AG09319 (cell line): ENCODE measurements at regions not wholly inside any gene's neighbourhood (a gene's known extent, or its start where the extent isn't known, plus 50 kb on each side); places are given as distances from the start of the nearest gene placed in this dataset.
A peak's percentile ranks its signal among the peaks of the same experiment; 100 is the strongest.

Experiments
- DNase-seq: peaks from one replicate; pipeline ENCODE4 v3.0.0-alpha.2; 2010; ENCODE audit warnings: low read depth; ENCODE audit errors: extremely low read depth
- CTCF ChIP-seq: IDR thresholded peaks from 2 replicates; pipeline ENCODE4 v1.5.1; 2011; ENCODE audit warnings: low read depth, mild to moderate bottlenecking, inconsistent platforms, low read length, moderate library complexity

DNA sequence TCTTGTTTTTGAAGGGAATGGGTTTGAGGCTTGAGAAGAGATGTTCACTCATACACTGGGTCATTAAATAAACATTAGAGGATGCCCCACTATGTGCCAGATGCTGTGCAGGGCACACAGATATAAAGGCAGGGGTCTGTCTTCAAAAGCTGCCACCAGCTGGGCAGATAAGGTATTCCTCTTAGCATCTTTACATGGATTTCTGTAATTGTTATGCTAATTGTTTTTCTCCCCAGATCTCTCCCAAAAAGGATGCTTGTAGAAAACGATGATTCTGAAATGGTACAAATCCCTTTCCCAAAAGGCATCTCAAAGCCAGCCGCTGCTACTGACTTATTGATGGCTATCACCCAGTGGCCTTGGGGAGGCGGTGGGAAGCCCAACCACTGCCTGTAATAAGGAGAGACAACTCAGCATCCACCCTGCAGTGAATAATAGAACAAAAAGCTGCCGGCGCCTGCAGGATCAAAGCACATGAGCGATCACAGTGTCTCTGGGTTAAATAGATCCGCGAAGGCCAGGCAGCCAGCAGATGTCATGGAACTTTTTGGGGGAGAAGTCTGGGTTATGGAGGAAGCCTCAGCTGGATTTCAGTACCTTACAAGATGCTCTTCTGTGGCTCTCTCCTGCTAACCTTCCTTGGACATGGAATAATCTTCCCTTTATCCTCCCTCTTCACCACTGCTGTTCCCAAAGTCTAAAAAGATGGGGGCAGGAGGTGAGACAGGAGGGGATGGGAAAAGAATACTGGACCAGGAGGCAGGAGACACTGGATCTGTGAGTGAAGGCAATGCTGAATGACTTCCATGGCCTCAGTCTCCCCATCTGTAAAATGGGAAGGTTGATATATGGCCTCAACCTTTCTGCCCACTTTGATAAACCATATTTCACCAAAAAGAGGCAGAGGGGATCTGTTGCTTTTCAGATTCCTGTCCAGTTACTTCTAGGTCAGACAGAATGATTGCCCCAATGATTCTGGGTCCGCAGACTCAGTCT lies 54.8 kb upstream of the CD34 start:
- TF ChIP-seq CTCF, result no peak
- no peak for DNase-seq

DNA sequence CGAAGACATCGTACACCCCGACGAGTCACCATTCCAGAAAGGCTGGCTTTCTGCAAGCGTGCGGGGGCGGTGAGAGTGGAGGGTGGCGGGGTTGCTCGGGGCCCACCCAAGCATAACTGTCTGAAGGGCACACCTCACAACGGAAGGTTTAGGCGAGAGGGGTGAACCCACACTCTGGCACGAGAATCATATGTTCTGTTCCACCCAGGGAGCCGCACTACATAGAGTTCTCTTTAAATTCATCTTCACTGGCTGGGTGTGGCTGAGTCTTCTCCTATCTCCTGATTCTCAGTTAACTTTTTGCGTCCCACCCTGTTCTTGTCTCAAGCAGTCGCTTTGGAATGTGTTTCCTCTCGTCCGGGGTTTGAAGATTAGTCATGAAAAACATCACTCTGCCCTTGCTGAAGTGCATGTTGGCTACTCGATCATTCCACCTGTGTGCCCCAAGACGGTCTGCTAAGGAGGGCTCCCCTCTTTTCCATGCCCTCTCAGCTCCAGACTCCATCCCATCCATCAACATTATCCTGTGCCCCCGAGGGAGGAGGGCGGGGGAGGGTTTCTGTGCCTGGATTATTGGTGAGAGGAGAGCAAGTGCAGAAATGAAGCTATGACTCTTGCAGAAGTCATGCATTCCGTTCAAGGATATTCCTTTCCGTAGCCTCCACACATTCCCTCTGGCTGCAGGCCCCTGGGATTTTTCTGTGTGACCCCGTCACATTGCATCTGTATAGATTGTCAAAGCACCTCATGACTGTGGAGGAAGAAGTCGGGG lies 53.5 kb upstream of the CD34 start:
- DNase-seq, result no peak

DNA sequence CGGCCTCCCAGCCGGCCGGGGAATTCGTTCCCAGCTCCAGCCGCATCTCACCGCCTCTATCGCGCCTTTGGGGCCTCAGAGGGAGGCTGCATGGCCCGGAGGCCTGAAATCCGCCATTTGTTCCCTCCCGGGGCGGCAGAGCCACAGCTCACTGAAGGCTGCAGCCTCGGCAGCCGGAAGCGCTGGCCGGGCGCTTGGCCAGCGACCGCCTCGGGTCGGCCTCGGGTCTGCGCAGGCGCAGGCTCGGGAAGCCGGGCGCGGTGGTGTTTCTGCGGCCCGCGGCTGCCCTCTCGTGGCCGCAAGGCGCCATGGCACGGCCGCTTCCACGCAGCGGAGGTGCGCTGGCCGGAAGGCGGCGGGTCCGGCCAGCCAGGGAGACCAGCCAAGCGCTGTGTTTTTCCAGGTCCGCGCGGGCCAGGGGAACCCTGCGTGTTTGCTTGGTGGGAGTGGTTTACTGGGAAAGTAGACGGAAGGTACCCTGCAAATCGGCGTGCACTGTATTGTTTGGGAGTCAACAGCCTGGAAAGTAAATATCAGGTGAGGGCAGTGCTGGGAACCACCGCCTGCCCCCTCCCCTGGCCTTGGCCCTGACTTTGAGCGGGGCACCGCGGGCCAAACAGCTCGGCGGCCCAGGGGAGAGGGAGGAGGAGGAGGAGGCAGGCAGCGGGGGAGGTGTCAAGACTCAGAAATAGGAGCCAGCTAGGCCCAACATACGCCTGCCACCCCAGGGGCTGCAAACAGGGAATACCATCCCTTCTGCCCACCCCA lies 52.7 kb upstream of the CD34 start:
- DNase-seq, result peak; percentile 57
- TF ChIP-seq CTCF, result peak; percentile 69

More for the DNA sequence above, 53.5 kb upstream of the CD34 start:
- TF ChIP-seq CTCF, result no peak

GRCh38 chr1:207962716-207963426 lies 51.9 kb upstream of the CD34 start:
- TF ChIP-seq CTCF, result no peak

More at GRCh38 chr1:207962716-207963426, 51.9 kb upstream of the CD34 start:
- DNase-seq, result no peak
